ENCODE measurements at regions not wholly inside any gene's neighbourhood (a gene's known extent, or its start where the extent isn't known, plus 50 kb on each side); places are given as distances from the start of the nearest gene placed in this dataset.

GRCh38 chr3:24679429-24679828 lies 184.8 kb upstream of the THRB start:
- TF ChIP-seq POLR2A (IDR thresholded peaks at IDR 0.05; ENCODE audit: extremely low read depth, insufficient read length) (no peak), CTCF (IDR thresholded peaks at IDR 0.05; ENCODE audit: low read depth, low read length) (no peak), MYC (IDR thresholded peaks at IDR 0.05; ENCODE audit: low read depth, low read length) (no peak)

Data from NB4 (cell line).